ENCODE measurements at regions not wholly inside any gene's neighbourhood (a gene's known extent, or its start where the extent isn't known, plus 50 kb on each side); places are given as distances from the start of the nearest gene placed in this dataset.

DNA sequence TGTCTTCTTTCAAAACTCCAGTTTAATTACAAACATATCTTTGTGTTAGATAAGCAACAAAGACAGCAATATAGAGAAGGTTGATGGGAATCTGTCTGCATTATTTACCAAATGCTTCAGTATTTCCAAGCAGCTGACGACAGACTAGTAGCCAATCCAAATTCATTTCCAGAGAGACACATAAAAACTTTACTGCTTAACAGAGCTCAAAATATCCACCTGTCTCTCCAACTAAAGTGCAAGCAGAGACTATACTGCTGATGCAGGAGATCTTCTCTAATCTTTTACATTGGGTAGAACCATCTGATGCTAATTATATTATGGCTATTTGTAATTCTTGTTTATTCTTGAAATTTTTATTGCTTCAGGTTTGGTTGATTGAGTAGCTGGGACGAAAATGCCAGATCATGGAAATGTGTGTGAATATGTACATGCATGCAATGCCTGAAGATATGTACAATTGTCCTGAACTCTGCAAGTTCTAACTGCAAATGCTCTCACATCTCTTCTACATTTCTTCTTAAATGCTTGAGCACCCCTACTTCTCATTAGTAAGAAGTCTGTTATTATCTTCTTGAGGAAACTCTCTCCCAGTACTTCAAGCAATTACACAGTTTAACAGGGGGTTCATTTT, 200.0 kb downstream of the PDHA2 start:
- TF ChIP-seq, protein P1, sequence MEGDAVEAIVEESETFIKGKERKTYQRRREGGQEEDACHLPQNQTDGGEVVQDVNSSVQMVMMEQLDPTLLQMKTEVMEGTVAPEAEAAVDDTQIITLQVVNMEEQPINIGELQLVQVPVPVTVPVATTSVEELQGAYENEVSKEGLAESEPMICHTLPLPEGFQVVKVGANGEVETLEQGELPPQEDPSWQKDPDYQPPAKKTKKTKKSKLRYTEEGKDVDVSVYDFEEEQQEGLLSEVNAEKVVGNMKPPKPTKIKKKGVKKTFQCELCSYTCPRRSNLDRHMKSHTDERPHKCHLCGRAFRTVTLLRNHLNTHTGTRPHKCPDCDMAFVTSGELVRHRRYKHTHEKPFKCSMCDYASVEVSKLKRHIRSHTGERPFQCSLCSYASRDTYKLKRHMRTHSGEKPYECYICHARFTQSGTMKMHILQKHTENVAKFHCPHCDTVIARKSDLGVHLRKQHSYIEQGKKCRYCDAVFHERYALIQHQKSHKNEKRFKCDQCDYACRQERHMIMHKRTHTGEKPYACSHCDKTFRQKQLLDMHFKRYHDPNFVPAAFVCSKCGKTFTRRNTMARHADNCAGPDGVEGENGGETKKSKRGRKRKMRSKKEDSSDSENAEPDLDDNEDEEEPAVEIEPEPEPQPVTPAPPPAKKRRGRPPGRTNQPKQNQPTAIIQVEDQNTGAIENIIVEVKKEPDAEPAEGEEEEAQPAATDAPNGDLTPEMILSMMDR (IDR thresholded peaks at IDR 0.05; ENCODE audit: borderline replicate concordance, insufficient read depth, low read depth, low read length) = no peak
- no peak overlapping the region for H3K4me3 ChIP-seq (ENCODE audit: low read depth, low read length)

DNA sequence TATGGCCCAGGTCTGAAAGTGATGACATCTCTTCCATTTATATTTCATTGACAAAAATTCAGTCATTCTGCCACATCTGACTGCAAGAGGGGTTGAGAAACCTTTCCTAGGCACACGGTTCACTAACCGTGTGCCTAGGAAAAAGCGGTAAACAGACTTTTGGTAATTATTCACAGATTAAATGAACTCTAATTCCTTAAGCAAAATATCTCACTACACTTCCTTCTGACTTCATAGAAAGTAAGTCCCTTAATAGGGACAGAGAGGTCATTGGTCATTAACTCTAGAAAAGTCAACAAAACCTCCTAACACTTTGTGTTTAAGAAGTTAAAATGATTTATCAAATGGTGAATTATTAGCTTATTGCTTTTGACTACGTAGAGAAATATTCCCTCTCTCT, 205.1 kb downstream of the PDHA2 start:
- TF ChIP-seq, protein P1 (IDR thresholded peaks at IDR 0.05; ENCODE audit: borderline replicate concordance, insufficient read depth, low read depth, low read length) = no peak
- H3K4me3 ChIP-seq (ENCODE audit: low read depth, low read length) = no peak overlapping the region

DNA sequence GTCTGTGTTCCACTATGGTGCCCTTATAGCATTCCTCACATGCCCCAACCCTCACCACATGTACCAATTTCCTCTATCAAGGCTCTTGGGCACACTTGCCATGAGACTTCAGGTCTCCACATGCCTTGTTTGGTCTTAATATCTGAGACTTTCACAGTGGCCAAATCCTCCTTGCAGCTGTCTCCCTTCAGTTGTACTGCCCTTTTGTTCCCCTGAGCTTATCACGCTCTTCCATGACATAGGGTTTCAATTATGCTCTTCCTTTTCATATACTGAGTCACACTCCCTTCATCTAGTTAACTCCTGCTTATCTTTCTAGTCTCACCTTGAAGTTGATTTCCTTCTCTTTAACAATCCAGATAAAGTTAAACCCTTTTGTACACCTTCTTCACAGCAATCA, 212.9 kb downstream of the PDHA2 start:
- no peak overlapping the region for H3K4me3 ChIP-seq (ENCODE audit: low read depth, low read length)
- TF ChIP-seq, protein P1 (IDR thresholded peaks at IDR 0.05; ENCODE audit: borderline replicate concordance, insufficient read depth, low read depth, low read length) = no peak

DNA sequence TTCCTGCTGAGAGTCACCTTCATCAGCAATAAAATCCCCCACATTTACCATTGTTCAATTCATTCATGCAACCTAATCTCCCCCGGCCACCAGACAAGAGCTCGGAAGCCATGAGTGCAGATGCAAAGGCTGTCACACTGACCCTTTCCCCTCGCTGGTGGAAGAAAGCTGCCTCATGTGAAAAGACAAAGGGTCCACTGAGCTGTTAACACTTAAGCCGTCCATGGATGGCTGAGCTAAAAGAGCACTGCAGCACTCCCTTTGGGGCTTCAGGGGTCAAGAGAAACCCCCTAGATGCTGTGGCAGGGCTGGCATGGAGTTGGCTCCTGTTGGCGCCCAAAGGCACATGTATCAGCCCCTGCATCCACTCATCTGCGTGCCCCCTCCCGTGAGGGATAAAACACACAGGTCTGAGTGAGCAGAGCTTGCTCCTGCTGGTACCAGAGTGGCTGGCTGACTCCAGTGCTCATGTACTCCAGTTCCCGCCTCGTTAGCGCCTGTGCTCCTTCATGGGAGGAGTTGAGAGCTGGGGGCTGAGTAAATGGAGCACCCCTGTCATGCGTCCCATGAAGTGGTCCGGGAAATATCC, 216.5 kb downstream of the PDHA2 start:
- TF ChIP-seq, protein P1 (IDR thresholded peaks at IDR 0.05; ENCODE audit: borderline replicate concordance, insufficient read depth, low read depth, low read length) = no peak

DNA sequence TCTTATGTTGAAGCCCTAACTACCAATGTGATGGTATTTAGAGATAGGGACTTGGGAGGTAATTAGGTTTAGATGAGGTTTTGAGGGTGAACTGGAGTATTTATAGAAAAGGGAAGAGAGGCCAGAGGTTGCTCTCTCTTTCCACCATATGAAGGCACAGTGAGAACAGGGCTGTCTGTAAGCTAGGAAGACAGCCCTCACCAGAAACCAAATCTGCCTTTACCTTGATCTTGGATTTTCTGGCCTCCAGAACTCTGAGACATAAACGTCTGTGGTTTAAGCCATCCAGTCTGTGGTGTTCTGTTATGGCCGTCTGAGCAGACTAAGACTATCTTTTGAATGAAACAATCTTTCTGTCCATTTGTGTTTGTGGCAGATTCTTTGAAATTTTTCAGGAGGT, 223.7 kb downstream of the PDHA2 start:
- H3K4me3 ChIP-seq (ENCODE audit: low read depth, low read length) = no peak overlapping the region
- TF ChIP-seq, protein P1 (IDR thresholded peaks at IDR 0.05; ENCODE audit: borderline replicate concordance, insufficient read depth, low read depth, low read length) = no peak

More for the DNA sequence above, 216.5 kb downstream of the PDHA2 start:
- H3K4me3 ChIP-seq (ENCODE audit: low read depth, low read length) = no peak overlapping the region

DNA sequence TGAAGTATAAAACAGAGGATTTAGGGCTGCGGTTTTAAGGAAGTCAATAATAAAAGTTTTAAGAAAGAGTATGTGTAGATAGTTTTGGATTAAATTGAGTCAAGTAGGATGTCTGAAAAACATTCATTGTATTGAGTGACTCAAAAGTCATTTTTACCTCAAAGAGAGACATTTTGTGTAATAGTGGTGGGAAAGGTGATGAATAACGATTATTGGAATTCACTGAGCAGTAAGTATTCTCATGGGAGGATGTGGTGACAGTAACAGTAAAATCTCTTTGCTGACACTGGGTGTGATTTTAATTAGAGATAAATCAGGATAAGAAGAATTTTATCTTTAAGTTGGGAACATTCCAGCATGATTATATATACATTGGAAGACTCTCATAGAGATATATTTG, 233.6 kb downstream of the PDHA2 start:
- no peak overlapping the region for H3K4me3 ChIP-seq (ENCODE audit: low read depth, low read length)
- TF ChIP-seq, protein P1 (IDR thresholded peaks at IDR 0.05; ENCODE audit: borderline replicate concordance, insufficient read depth, low read depth, low read length) = no peak

DNA sequence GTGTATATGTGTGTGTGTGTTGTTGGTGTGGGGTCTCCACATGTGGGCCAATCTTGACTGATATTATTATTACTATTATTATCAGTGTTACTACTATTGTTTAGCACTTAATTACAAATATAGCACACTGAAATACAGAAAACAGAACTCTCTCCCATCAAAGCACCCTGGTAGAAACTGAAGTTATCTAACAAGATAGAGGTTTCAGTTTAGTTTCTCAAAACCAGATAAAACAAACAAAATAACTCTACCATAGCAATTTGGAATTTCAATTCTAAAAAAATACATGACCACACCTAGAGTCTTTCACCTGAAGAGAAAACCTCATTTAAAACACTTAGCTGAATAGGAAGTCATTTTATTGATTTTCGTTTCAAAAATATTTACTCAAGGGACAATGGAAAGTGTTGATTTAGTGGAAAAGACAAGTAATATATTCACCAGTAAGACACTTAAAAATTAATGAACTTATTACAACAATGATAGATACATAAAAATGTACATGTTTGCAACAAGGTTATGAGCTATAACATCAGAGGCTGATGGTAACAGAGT, 252.3 kb downstream of the PDHA2 start:
- H3K4me3 ChIP-seq (ENCODE audit: low read depth, low read length) = no peak overlapping the region
- TF ChIP-seq, protein P1 (IDR thresholded peaks at IDR 0.05; ENCODE audit: borderline replicate concordance, insufficient read depth, low read depth, low read length) = no peak
